Lower leg skin (tissue), 4 donors: ENCODE measurements at regions not wholly inside any gene's neighbourhood (a gene's known extent, or its start where the extent isn't known, plus 50 kb on each side); places are given as distances from the start of the nearest gene placed in this dataset.

Source experiments
- DNase-seq, 2 donors: peaks; one replicate each; pipeline ENCODE4 v3.0.0-alpha.2; 2019; ENCODE audit warnings: low spot score in 2 of 2
- H3K4me3 ChIP-seq: fragments of 200-600 bp; sonication (generic); 2 replicates; pipeline ENCODE4 v1.5.1; 2017; ENCODE audit warnings: mild to moderate bottlenecking, low read depth; ENCODE audit not compliant: poor library complexity, severe bottlenecking
- CTCF ChIP-seq, 3 donors: fragments of 450-650 bp; IDR thresholded peaks; one replicate each; pipeline ENCODE4 v1.5.1; 2016; ENCODE audit warnings: antibody characterized with exemption in 3 of 3, mild to moderate bottlenecking in 3 of 3, moderate library complexity in 2 of 3
- POLR2A ChIP-seq, 2 donors: fragments of 450-650 bp; IDR thresholded peaks; one replicate each; pipeline ENCODE4 v1.6.1; 2016 to 2017; ENCODE audit warnings: antibody characterized with exemption in 2 of 2, mild to moderate bottlenecking in 1 of 2, moderate library complexity in 1 of 2
- WGBS, 2 donors: methylation state at CpG; one replicate each; pipeline ENCODE4 v1.1.5; 2018; 5-methylcytosine and 5-hydroxymethylcytosine counted together
- intact Hi-C: fragments of 100-400 bp; cut with DNase I; formaldehyde crosslinking; loops from one replicate; pipeline ENCODE4 v1.15.0; 2023; ENCODE audit warnings: low total_unique reads

GRCh38 chr4:4727536-4727935 lies 131.9 kb upstream of the MSX1 start:
- DNase-seq: no peak
- intact Hi-C loops: no loop called here
- no peak overlapping the region for H3K4me3 ChIP-seq
- WGBS, 2 donors: 75 to 100% methylated on average over 1 of the region's 1 CpG
- no peak for TF ChIP-seq POLR2A (IDR thresholded peaks at IDR 0.05)

- H3K4me3 ChIP-seq: no peak overlapping the region
- TF ChIP-seq POLR2A (IDR thresholded peaks at IDR 0.05) (no peak), CTCF (IDR thresholded peaks at IDR 0.05) (no peak)
- 73 to 84% methylated on average over 2 of the region's 2 CpGs for WGBS, 2 donors
- DNase-seq: no peak
- intact Hi-C loops: no loop called here
Observed at GRCh38 chr4:4726051-4726450, 133.4 kb upstream of the MSX1 start.

- TF ChIP-seq POLR2A (IDR thresholded peaks at IDR 0.05) (no peak), CTCF (IDR thresholded peaks at IDR 0.05) (no peak)
- H3K4me3 ChIP-seq: no peak overlapping the region
- no peak for DNase-seq
- WGBS, 2 donors: 69 to 80% methylated on average over 4 of the region's 4 CpGs
- intact Hi-C loops: no loop called here
Observed at GRCh38 chr4:4724321-4724720, 135.1 kb upstream of the MSX1 start.

- no peak overlapping the region for H3K4me3 ChIP-seq
- 94 to 96% methylated on average over 5 of the region's 5 CpGs for WGBS, 2 donors
- TF ChIP-seq CTCF (IDR thresholded peaks at IDR 0.05) (no peak), POLR2A (IDR thresholded peaks at IDR 0.05) (no peak)
- no peak for DNase-seq
- intact Hi-C loops: no loop called here
Observed at GRCh38 chr4:4721636-4722035, 137.8 kb upstream of the MSX1 start.

- no peak for DNase-seq
- 79 to 85% methylated on average over 6 of the region's 6 CpGs for WGBS, 2 donors
- TF ChIP-seq POLR2A (IDR thresholded peaks at IDR 0.05) (no peak), CTCF (IDR thresholded peaks at IDR 0.05) (no peak)
- H3K4me3 ChIP-seq: no peak overlapping the region
- intact Hi-C loops: no loop called here
Observed at GRCh38 chr4:4720646-4721045, 138.8 kb upstream of the MSX1 start.

GRCh38 chr4:4719436-4719835 lies 140.0 kb upstream of the MSX1 start:
- no peak for TF ChIP-seq POLR2A (IDR thresholded peaks at IDR 0.05)
- no peak for TF ChIP-seq CTCF (IDR thresholded peaks at IDR 0.05)
- no peak for DNase-seq
- intact Hi-C loops: no loop called here
- H3K4me3 ChIP-seq: no peak overlapping the region
- WGBS, 2 donors: 66 to 71% methylated on average over 4 of the region's 4 CpGs
